IMR-90 (cell line): ENCODE measurements at regions not wholly inside any gene's neighbourhood (a gene's known extent, or its start where the extent isn't known, plus 50 kb on each side); places are given as distances from the start of the nearest gene placed in this dataset.

Experiments used
- MAZ ChIP-seq: IDR thresholded peaks from 2 replicates; pipeline ENCODE4 v1.6.1; 2012; ENCODE audit warnings: low read depth, mild to moderate bottlenecking, low read length, improper control_type of control experiment, moderate library complexity, borderline replicate concordance
- RFX5 ChIP-seq: IDR thresholded peaks from 2 replicates; pipeline ENCODE4 v1.8.0; 2012; ENCODE audit warnings: low read depth, mild to moderate bottlenecking, low read length, moderate library complexity
- TF ChIP-seq, protein P1 (sequence below): conservative IDR thresholded peaks from 2 replicates; pipeline ENCODE4 v1.5.1; 2012; ENCODE audit warnings: mild to moderate bottlenecking, low read depth, low read length, improper control_type of control experiment
- TF ChIP-seq, protein P2 (sequence below): fragments of 150-350 bp; IDR thresholded peaks from 2 replicates; pipeline ENCODE4 v1.6.1; 2017; ENCODE audit warnings: mild to moderate bottlenecking, antibody characterized with exemption, low read length, low read depth

DNA sequence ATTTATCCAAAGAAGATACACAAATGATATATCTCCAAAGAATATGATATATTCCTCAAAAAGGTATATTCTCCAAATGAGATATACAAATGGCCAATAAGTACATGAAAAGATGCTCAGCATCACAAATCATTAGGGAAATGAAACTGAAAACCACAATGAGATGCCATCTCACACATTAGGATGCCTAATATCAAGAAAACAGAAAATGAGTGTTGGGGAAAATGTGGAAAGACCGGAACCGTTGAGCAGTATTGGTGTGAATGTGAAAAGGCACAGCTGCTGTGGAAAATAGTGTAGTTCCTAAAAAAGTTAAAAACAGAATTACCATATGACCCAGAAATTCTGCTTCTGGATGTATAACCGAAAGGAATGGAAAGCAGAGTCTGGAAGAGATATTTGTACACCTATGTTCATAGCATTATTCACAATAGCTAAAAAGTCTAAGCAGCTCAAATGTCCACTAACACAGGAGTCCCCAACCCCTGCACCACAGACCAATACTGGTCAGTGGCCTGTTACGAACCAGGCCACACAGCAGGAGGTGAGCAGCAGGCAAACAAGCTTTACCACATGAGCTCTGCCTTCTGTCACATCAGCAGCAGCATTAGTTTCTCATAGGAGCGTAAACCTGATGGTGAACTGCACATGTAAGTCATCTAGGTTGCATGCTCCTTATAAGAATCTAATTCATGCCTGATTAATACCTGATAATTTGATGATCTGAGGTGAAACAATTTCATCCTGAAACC, 291.9 kb downstream of the PCDH20 start:
- TF ChIP-seq, protein P1, sequence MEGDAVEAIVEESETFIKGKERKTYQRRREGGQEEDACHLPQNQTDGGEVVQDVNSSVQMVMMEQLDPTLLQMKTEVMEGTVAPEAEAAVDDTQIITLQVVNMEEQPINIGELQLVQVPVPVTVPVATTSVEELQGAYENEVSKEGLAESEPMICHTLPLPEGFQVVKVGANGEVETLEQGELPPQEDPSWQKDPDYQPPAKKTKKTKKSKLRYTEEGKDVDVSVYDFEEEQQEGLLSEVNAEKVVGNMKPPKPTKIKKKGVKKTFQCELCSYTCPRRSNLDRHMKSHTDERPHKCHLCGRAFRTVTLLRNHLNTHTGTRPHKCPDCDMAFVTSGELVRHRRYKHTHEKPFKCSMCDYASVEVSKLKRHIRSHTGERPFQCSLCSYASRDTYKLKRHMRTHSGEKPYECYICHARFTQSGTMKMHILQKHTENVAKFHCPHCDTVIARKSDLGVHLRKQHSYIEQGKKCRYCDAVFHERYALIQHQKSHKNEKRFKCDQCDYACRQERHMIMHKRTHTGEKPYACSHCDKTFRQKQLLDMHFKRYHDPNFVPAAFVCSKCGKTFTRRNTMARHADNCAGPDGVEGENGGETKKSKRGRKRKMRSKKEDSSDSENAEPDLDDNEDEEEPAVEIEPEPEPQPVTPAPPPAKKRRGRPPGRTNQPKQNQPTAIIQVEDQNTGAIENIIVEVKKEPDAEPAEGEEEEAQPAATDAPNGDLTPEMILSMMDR: no peak
- TF ChIP-seq, protein P2, sequence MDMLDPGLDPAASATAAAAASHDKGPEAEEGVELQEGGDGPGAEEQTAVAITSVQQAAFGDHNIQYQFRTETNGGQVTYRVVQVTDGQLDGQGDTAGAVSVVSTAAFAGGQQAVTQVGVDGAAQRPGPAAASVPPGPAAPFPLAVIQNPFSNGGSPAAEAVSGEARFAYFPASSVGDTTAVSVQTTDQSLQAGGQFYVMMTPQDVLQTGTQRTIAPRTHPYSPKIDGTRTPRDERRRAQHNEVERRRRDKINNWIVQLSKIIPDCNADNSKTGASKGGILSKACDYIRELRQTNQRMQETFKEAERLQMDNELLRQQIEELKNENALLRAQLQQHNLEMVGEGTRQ: no peak
- TF ChIP-seq RFX5 (no peak), MAZ (no peak)
